ENCODE measurements at regions not wholly inside any gene's neighbourhood (a gene's known extent, or its start where the extent isn't known, plus 50 kb on each side); places are given as distances from the start of the nearest gene placed in this dataset.

DNA sequence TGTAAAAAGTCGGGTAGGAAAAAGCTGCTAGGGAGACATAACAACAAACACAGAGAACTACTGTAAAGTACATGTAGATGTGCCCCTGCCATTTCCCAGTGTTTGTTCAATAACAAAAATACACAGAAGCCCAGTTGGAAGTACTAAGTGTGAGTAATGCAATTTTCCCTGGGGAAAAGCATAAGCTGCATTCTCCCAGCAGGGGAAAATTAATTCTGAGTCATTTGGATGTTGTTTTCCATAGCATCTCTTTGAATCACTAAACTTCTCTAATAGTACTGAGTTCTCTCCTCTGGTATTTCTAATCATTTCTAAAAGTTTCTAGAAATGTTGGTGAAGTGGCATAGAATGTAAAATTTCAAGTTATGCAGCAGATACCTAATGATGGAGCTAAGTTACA, 1114.9 kb downstream of the C4orf33 start:
- Histone ChIP-seq H3K27ac (no peak overlapping the region), H3K4me3 (no peak overlapping the region), H3K36me3 (ENCODE audit: insufficient read depth, low read length) (no peaks in the 10 kb centered on the region), H3K9me3 (ENCODE audit: low read depth, low read length) (no peaks in the 10 kb centered on the region), H3K9ac (ENCODE audit: insufficient read length) (no peak overlapping the region)
- DNase-seq (ENCODE audit: low read depth, low spot score), result no peak
- TF ChIP-seq EZH2 (IDR thresholded peaks at IDR 0.05), result no peak
- no peak for TF ChIP-seq FOXP2 (optimal IDR thresholded peaks at IDR 0.05; ENCODE audit: control extremely low read depth, extremely low read length, insufficient read depth)
- no peak for TF ChIP-seq POLR2AphosphoS5 (IDR thresholded peaks at IDR 0.05; ENCODE audit: borderline replicate concordance, low read depth, low read length)

DNA sequence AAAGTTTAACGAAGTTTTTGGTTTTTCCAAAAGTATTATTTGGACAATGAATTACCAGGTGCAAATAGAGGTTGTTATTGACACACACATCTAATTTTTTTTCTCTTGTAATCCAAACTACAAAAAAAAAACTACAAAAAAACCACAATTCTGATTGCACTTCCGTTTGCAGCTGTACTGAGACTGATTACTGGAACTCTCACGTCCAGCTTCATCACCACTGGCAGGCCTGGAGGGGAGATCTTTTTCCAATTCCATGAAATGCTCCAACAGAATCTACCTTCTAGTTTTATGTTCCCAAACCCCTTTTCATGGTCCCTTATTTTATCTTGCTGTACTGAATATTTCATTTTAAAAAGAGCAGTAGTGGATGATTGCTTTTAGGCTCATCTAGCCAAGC, 1118.3 kb downstream of the C4orf33 start:
- TF ChIP-seq EZH2 (IDR thresholded peaks at IDR 0.05), result no peak
- no peak for TF ChIP-seq POLR2AphosphoS5 (IDR thresholded peaks at IDR 0.05; ENCODE audit: borderline replicate concordance, low read depth, low read length)
- TF ChIP-seq FOXP2 (optimal IDR thresholded peaks at IDR 0.05; ENCODE audit: control extremely low read depth, extremely low read length, insufficient read depth), result no peak
- no peaks in the 10 kb centered on the region for H3K36me3 ChIP-seq (ENCODE audit: insufficient read depth, low read length)

DNA sequence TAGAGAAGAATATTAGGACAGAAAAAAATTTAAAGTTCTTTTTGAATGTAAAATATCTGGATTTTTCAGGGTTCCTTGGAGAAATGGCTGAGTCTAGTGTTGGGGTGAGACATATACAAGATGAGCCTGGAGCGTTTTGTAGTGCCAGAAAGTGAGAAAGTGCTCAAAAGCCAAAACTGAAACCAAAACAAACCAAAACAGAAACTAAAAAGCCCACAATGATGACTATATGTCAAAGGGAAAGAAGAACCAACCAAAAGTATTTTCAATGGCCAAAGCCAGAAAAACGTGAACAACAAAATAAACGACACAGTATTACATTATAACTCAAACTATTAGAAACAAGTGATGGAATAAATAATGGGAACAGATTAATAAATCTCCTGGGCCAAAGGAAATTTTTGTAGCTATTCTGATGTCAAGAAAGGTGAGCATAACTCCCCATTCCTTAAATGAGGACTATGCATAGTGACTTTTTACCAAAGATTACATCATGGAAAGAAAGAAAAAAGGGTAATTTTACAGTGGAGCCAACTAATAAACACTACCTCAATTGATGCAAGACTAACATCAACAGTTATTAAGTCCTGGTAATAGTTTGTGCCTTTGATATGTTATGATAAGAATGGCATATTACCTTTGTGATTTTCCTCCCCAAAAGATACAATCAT, 1137.6 kb downstream of the C4orf33 start:
- H3K4me3 ChIP-seq, result no peak overlapping the region
- H3K27ac ChIP-seq, result no peak overlapping the region
- no peaks in the 10 kb centered on the region for H3K9me3 ChIP-seq (ENCODE audit: low read depth, low read length)
- H3K9ac ChIP-seq (ENCODE audit: insufficient read length), result no peak overlapping the region
- DNase-seq (ENCODE audit: low read depth, low spot score), result no peak
- TF ChIP-seq POLR2AphosphoS5 (IDR thresholded peaks at IDR 0.05; ENCODE audit: borderline replicate concordance, low read depth, low read length) (no peak), EZH2 (IDR thresholded peaks at IDR 0.05) (no peak), FOXP2 (optimal IDR thresholded peaks at IDR 0.05; ENCODE audit: control extremely low read depth, extremely low read length, insufficient read depth) (no peak)
- H3K36me3 ChIP-seq (ENCODE audit: insufficient read depth, low read length), result no peaks in the 10 kb centered on the region

More for the DNA sequence above, 1118.3 kb downstream of the C4orf33 start:
- Histone ChIP-seq H3K9me3 (ENCODE audit: low read depth, low read length) (no peaks in the 10 kb centered on the region), H3K9ac (ENCODE audit: insufficient read length) (no peak overlapping the region), H3K27ac (no peak overlapping the region), H3K4me3 (no peak overlapping the region)
- DNase-seq (ENCODE audit: low read depth, low spot score), result no peak

DNA sequence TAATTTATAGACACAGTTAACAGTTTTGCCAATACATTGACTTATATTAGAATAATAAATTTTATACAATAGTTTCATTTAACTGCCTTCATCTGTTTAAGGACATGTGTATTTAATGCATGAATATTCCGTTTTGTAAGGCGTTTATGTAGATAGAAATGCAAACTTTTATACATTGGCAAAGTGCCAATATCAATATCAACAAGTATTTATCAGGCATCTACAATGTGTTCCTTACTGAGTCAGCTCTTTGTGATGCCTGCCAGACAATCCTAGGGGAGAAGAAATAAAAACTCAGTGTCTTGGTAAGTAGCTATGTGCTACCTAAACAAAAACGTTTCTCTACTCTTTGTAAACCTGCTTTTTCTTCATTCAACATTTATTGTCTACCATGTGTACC, 1142.2 kb downstream of the C4orf33 start:
- no peaks in the 10 kb centered on the region for H3K9me3 ChIP-seq (ENCODE audit: low read depth, low read length)
- TF ChIP-seq FOXP2 (optimal IDR thresholded peaks at IDR 0.05; ENCODE audit: control extremely low read depth, extremely low read length, insufficient read depth), result no peak
- TF ChIP-seq EZH2 (IDR thresholded peaks at IDR 0.05), result no peak
- no peak for TF ChIP-seq POLR2AphosphoS5 (IDR thresholded peaks at IDR 0.05; ENCODE audit: borderline replicate concordance, low read depth, low read length)

DNA sequence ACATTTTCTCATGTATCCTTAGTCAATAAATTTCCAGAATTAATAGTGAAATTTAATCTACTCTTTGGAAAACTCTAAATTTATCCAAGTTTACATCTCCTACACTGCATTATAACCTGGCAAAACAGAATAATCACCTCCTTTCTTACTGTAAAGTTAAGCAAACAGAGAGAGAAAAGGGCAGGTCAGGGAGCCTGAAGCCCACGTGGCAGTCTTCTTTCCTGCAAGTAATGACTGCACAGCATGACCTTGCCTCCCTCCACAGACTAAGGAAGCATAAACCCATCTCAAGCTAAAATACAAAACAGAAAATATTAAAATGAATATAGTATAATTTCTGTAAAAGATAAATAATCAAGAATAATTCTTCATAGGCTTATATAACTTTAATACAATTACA, 1153.0 kb downstream of the C4orf33 start:
- TF ChIP-seq EZH2 (IDR thresholded peaks at IDR 0.05) (no peak), POLR2AphosphoS5 (IDR thresholded peaks at IDR 0.05; ENCODE audit: borderline replicate concordance, low read depth, low read length) (no peak), FOXP2 (optimal IDR thresholded peaks at IDR 0.05; ENCODE audit: control extremely low read depth, extremely low read length, insufficient read depth) (no peak)
- H3K9me3 ChIP-seq (ENCODE audit: low read depth, low read length), result no peaks in the 10 kb centered on the region
- H3K4me3 ChIP-seq, result no peak overlapping the region
- H3K27ac ChIP-seq, result no peak overlapping the region
- H3K9ac ChIP-seq (ENCODE audit: insufficient read length), result no peak overlapping the region
- H3K36me3 ChIP-seq (ENCODE audit: insufficient read depth, low read length), result no peaks in the 10 kb centered on the region
- no peak for DNase-seq (ENCODE audit: low read depth, low spot score)

More for the DNA sequence above, 1142.2 kb downstream of the C4orf33 start:
- Histone ChIP-seq H3K36me3 (ENCODE audit: insufficient read depth, low read length) (no peaks in the 10 kb centered on the region), H3K9ac (ENCODE audit: insufficient read length) (no peak overlapping the region), H3K4me3 (no peak overlapping the region), H3K27ac (no peak overlapping the region)
- DNase-seq (ENCODE audit: low read depth, low spot score), result no peak

DNA sequence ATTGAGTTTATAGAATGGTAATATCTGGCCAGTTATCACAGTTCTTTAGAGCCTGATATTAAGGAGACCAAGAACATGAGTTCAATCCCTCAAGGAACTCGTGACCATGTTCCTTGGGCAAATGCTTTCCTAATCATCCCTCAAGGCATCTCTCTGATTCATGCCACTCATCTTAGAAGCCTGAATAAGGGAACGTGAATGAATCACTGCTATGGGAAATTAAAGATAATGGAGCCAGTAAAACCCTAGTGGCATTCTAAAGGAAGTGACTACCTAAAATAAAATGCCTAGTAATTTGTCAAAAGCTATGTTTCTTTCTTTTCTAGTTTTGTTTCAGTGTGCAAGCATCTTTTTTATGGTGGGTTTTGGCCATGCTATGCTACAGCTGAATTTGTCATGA, 1161.3 kb downstream of the C4orf33 start:
- Histone ChIP-seq H3K4me3 (no peak overlapping the region), H3K36me3 (ENCODE audit: insufficient read depth, low read length) (no peaks in the 10 kb centered on the region), H3K9ac (ENCODE audit: insufficient read length) (no peak overlapping the region), H3K9me3 (ENCODE audit: low read depth, low read length) (no peaks in the 10 kb centered on the region), H3K27ac (no peak overlapping the region)
- TF ChIP-seq FOXP2 (optimal IDR thresholded peaks at IDR 0.05; ENCODE audit: control extremely low read depth, extremely low read length, insufficient read depth) (no peak), POLR2AphosphoS5 (IDR thresholded peaks at IDR 0.05; ENCODE audit: borderline replicate concordance, low read depth, low read length) (no peak), EZH2 (IDR thresholded peaks at IDR 0.05) (no peak)
- DNase-seq (ENCODE audit: low read depth, low spot score), result no peak

DNA sequence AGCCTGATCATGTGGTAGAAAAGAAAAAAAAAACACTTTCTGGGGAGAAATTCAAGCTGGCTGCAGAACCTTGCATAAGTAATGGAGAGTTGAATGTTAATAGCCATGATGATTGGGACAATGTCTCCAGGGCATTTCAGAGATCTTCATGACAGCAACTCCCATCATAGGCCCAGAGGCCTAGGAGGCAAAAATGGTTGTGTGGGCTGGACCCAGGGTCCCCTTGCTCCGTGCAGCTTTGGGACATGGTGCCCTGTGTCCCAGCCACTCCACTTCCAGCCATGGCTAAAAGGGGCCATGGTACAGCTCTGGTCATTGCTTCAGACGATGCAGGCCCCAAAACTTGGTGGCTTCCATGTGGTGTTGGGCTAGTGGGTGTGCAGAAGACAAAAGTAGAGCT, 1170.9 kb downstream of the C4orf33 start:
- Histone ChIP-seq H3K4me3 (no peak overlapping the region), H3K36me3 (ENCODE audit: insufficient read depth, low read length) (no peaks in the 10 kb centered on the region), H3K9me3 (ENCODE audit: low read depth, low read length) (no peaks in the 10 kb centered on the region), H3K9ac (ENCODE audit: insufficient read length) (no peak overlapping the region), H3K27ac (no peak overlapping the region)
- no peak for TF ChIP-seq EZH2 (IDR thresholded peaks at IDR 0.05)
- TF ChIP-seq POLR2AphosphoS5 (IDR thresholded peaks at IDR 0.05; ENCODE audit: borderline replicate concordance, low read depth, low read length), result no peak
- TF ChIP-seq FOXP2 (optimal IDR thresholded peaks at IDR 0.05; ENCODE audit: control extremely low read depth, extremely low read length, insufficient read depth), result no peak
- no peak for DNase-seq (ENCODE audit: low read depth, low spot score)

DNA sequence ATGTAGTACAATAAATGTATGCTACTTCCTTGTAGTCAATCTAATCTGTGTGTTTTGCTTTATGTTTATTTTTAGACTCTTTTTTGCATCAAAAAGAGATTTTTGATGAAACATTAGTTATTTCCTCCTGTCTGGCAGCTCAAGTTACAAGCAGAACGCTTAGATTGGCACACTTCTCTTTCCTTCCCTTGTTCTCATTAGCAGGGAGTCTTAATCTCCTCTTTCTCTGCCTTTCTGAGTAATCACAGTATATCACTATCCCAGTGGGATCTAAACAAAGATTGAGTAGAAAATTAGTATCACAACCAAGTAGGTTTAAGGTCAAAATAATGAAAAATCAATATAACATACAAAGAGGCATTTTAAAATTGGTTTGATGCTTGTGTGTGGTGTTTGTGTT, 1192.6 kb downstream of the C4orf33 start:
- Histone ChIP-seq H3K27ac (no peak overlapping the region), H3K9me3 (ENCODE audit: low read depth, low read length) (no peaks in the 10 kb centered on the region), H3K9ac (ENCODE audit: insufficient read length) (no peak overlapping the region), H3K36me3 (ENCODE audit: insufficient read depth, low read length) (no peaks in the 10 kb centered on the region), H3K4me3 (no peak overlapping the region)
- no peak for DNase-seq (ENCODE audit: low read depth, low spot score)
- TF ChIP-seq EZH2 (IDR thresholded peaks at IDR 0.05), result no peak
- no peak for TF ChIP-seq FOXP2 (optimal IDR thresholded peaks at IDR 0.05; ENCODE audit: control extremely low read depth, extremely low read length, insufficient read depth)
- TF ChIP-seq POLR2AphosphoS5 (IDR thresholded peaks at IDR 0.05; ENCODE audit: borderline replicate concordance, low read depth, low read length), result no peak

DNA sequence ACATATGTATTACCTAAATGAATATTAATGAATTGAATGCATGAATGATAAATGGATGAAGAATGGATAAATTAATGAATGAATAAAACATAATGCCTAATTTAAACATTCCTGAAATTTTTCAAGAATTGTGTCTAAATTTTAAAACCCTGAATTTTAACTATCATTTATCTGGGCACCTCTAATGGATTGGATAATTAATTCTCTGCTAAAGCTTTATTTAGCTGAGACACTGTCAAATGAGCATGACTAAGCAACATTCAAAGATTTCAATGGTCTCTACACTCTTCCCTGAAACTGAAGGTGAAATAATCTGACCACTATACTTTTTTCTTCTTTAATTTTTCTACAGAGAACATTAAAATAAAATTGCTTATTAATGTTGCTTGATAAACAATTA, 1197.7 kb downstream of the C4orf33 start:
- TF ChIP-seq EZH2 (IDR thresholded peaks at IDR 0.05) (no peak), POLR2AphosphoS5 (IDR thresholded peaks at IDR 0.05; ENCODE audit: borderline replicate concordance, low read depth, low read length) (no peak), FOXP2 (optimal IDR thresholded peaks at IDR 0.05; ENCODE audit: control extremely low read depth, extremely low read length, insufficient read depth) (no peak)
- no peak for DNase-seq (ENCODE audit: low read depth, low spot score)
- H3K9ac ChIP-seq (ENCODE audit: insufficient read length), result no peak overlapping the region
- no peak overlapping the region for H3K27ac ChIP-seq
- no peak overlapping the region for H3K4me3 ChIP-seq
- H3K36me3 ChIP-seq (ENCODE audit: insufficient read depth, low read length), result no peaks in the 10 kb centered on the region
- H3K9me3 ChIP-seq (ENCODE audit: low read depth, low read length), result no peaks in the 10 kb centered on the region

Data from SK-N-MC (cell line).